ENCODE measurements at regions not wholly inside any gene's neighbourhood (a gene's known extent, or its start where the extent isn't known, plus 50 kb on each side); places are given as distances from the start of the nearest gene placed in this dataset.

- Mint-ChIP-seq H3K36me3 (no peaks in the 10 kb centered on the region), H3K4me3 (no peak overlapping the region), H3K4me1 (peaks cover 66% of the 10 kb centered on the region), H3K27ac (no peak overlapping the region), H3K9me3 (no peaks in the 10 kb centered on the region), H3K27me3 (ENCODE audit: low read depth) (no peaks in the 10 kb centered on the region)
- DNase-seq (ENCODE audit: low spot score) (no peak), ATAC-seq (peak; percentile 68)
- TF ChIP-seq ELF4 (CRISPR knock-in tag; IDR thresholded peaks at IDR 0.05; ENCODE audit: low read depth) (no peak), FOXP4 (CRISPR knock-in tag; IDR thresholded peaks at IDR 0.05) (no peak), PREB (CRISPR knock-in tag; IDR thresholded peaks at IDR 0.05; ENCODE audit: borderline replicate concordance) (no peak)
- CTCF ChIA-PET = no interaction called here
- POLR2A ChIA-PET = no interaction called here
These were observed 53.3 kb downstream of the UTRN start for GRCh38 chr6:144338474-144338873.

DNA sequence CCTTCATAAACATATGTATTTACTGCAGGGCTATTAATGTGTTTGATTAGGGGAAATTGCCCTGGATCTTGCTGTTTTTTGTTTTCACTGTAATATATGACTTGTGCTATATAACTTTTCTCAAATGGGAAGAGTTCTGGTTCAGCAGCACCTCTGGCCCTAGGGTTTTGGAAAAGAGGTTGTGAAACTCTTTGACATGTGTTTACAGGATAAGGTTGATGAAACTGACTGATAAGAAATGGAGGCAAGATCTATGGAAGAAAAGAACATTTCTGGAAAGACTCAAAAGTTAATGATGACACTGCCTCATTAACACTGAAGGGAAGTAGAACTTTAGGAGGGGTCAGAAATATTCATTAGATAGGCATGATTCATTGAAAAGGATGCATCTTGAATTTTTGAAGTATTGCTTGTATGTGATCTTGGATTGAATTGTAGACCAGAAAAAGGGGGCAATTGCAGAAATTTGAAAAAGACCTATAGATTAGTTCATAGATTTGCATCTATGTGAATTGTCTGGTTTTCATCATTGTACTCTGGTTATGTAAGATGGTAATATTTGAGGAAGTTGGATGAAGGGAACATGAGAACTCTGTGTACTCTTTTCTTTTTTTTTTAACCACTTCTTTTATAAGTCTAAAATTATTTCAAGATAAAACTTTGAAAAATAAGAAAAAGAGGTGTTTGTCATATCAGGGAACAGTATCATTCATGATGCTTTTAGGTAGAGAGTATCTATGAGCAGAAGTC lies 54.0 kb downstream of the UTRN start:
- ChIA-PET POLR2A (interaction anchor here (1.7 kb wide), 1 partner anchor 52 kb away, joined by 3 read pairs; no protein-coding TSS in a partner anchor), CTCF (no interaction called here)
- Mint-ChIP-seq H3K36me3 (no peaks in the 10 kb centered on the region), H3K27ac (no peak overlapping the region), H3K4me3 (no peak overlapping the region), H3K27me3 (ENCODE audit: low read depth) (no peaks in the 10 kb centered on the region), H3K4me1 (peaks cover 67% of the 10 kb centered on the region), H3K9me3 (no peaks in the 10 kb centered on the region)
- TF ChIP-seq, protein P1, sequence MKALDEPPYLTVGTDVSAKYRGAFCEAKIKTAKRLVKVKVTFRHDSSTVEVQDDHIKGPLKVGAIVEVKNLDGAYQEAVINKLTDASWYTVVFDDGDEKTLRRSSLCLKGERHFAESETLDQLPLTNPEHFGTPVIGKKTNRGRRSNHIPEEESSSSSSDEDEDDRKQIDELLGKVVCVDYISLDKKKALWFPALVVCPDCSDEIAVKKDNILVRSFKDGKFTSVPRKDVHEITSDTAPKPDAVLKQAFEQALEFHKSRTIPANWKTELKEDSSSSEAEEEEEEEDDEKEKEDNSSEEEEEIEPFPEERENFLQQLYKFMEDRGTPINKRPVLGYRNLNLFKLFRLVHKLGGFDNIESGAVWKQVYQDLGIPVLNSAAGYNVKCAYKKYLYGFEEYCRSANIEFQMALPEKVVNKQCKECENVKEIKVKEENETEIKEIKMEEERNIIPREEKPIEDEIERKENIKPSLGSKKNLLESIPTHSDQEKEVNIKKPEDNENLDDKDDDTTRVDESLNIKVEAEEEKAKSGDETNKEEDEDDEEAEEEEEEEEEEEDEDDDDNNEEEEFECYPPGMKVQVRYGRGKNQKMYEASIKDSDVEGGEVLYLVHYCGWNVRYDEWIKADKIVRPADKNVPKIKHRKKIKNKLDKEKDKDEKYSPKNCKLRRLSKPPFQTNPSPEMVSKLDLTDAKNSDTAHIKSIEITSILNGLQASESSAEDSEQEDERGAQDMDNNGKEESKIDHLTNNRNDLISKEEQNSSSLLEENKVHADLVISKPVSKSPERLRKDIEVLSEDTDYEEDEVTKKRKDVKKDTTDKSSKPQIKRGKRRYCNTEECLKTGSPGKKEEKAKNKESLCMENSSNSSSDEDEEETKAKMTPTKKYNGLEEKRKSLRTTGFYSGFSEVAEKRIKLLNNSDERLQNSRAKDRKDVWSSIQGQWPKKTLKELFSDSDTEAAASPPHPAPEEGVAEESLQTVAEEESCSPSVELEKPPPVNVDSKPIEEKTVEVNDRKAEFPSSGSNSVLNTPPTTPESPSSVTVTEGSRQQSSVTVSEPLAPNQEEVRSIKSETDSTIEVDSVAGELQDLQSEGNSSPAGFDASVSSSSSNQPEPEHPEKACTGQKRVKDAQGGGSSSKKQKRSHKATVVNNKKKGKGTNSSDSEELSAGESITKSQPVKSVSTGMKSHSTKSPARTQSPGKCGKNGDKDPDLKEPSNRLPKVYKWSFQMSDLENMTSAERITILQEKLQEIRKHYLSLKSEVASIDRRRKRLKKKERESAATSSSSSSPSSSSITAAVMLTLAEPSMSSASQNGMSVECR (CRISPR knock-in tag; IDR thresholded peaks at IDR 0.05; ENCODE audit: borderline replicate concordance) = no peak
- no peak for TF ChIP-seq JAZF1 (CRISPR knock-in tag; IDR thresholded peaks at IDR 0.05)
- TF ChIP-seq, protein P2, sequence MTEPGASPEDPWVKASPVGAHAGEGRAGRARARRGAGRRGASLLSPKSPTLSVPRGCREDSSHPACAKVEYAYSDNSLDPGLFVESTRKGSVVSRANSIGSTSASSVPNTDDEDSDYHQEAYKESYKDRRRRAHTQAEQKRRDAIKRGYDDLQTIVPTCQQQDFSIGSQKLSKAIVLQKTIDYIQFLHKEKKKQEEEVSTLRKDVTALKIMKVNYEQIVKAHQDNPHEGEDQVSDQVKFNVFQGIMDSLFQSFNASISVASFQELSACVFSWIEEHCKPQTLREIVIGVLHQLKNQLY (CRISPR knock-in tag; IDR thresholded peaks at IDR 0.05) = no peak
- no peak for DNase-seq (ENCODE audit: low spot score)
- ATAC-seq = no peak

DNA sequence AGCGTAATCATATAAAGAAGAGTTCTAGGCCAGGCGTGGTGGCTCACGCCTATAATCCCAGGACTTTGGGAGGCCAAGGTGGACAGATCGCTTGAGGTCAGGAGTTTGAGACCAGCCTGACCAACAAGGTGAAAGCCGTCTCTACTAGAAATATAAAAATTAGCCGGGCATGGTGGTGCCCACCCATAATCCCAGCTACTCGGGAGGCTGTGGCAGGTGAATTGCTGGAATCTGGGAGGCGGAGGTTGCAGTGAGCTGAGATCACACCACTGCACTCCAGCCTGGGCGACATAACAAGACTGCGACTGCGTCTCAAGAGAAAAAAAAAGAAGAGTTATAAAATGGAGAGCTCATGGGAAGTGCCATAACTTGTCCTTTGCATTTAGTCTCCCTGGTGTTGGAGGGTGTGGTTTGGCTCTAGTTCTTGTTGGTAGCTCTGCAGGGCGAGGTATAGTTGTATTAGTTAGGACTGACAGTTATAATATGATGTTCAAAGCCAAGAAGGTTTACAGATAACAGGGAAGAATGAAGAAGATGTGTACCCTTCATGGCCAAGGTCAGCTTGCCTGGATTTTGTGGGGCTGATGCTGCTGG lies 54.8 kb downstream of the UTRN start:
- ChIA-PET POLR2A (interaction anchor here (1.1 to 1.7 kb wide), 2 partner anchors 13 to 53 kb away, joined by 3 read pairs; no protein-coding TSS in a partner anchor), CTCF (interaction anchor here (0.6 kb wide), 1 partner anchor 11 kb away, joined by 4 read pairs; no protein-coding TSS in a partner anchor)
- Mint-ChIP-seq H3K4me3 (no peak overlapping the region), H3K27ac (peak overlapping the region; percentile 48), H3K36me3 (no peaks in the 10 kb centered on the region; the same call in 1 of the 2 replicates), H3K4me1 (peaks cover 68% of the 10 kb centered on the region), H3K9me3 (no peaks in the 10 kb centered on the region), H3K27me3 (ENCODE audit: low read depth) (no peaks in the 10 kb centered on the region)
- ATAC-seq (no peak), DNase-seq (ENCODE audit: low spot score) (no peak)
- TF ChIP-seq NR1H2 (CRISPR knock-in tag; IDR thresholded peaks at IDR 0.05) = no peak
- no peak for TF ChIP-seq ZNF416 (CRISPR knock-in tag; IDR thresholded peaks at IDR 0.05)
- TF ChIP-seq JAZF1 (CRISPR knock-in tag; IDR thresholded peaks at IDR 0.05) = no peak
- TF ChIP-seq ATF6 (CRISPR knock-in tag; IDR thresholded peaks at IDR 0.05) = no peak
- TF ChIP-seq, protein P3, sequence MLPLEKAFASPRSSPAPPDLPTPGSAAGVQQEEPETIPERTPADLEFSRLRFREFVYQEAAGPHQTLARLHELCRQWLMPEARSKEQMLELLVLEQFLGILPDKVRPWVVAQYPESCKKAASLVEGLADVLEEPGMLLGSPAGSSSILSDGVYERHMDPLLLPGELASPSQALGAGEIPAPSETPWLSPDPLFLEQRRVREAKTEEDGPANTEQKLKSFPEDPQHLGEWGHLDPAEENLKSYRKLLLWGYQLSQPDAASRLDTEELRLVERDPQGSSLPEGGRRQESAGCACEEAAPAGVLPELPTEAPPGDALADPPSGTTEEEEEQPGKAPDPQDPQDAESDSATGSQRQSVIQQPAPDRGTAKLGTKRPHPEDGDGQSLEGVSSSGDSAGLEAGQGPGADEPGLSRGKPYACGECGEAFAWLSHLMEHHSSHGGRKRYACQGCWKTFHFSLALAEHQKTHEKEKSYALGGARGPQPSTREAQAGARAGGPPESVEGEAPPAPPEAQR (CRISPR knock-in tag; IDR thresholded peaks at IDR 0.05) = no peak
- no peak for TF ChIP-seq NFYB (CRISPR knock-in tag; conservative IDR thresholded peaks at IDR 0.05; ENCODE audit: low read depth)
- TF ChIP-seq HMGA2 (CRISPR knock-in tag; IDR thresholded peaks at IDR 0.05) = no peak
- no peak for TF ChIP-seq SOX15 (CRISPR knock-in tag; IDR thresholded peaks at IDR 0.05)
- TF ChIP-seq, protein P4, sequence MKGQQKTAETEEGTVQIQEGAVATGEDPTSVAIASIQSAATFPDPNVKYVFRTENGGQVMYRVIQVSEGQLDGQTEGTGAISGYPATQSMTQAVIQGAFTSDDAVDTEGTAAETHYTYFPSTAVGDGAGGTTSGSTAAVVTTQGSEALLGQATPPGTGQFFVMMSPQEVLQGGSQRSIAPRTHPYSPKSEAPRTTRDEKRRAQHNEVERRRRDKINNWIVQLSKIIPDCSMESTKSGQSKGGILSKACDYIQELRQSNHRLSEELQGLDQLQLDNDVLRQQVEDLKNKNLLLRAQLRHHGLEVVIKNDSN (CRISPR knock-in tag; IDR thresholded peaks at IDR 0.05) = no peak
- TF ChIP-seq ZNF671 (CRISPR knock-in tag; IDR thresholded peaks at IDR 0.05) = no peak
- TF ChIP-seq GRHL2 (CRISPR knock-in tag; IDR thresholded peaks at IDR 0.05; ENCODE audit: insufficient replicate concordance, severe bottlenecking) = no peak
- no peak for TF ChIP-seq ZMAT4 (CRISPR knock-in tag; IDR thresholded peaks at IDR 0.05)

All from WTC11 (cell line).